Right lobe of liver (tissue), 6 donors: ENCODE measurements at regions not wholly inside any gene's neighbourhood (a gene's known extent, or its start where the extent isn't known, plus 50 kb on each side); places are given as distances from the start of the nearest gene placed in this dataset.

Experiments
- ATAC-seq, 4 donors: fragments of 200-7000 bp; cut with Tn5 transposase; one replicate each; pipeline ENCODE4 v1.9.1; 2020; ENCODE audit warnings: mild to moderate bottlenecking in 4 of 4, moderate library complexity in 4 of 4
- DNase-seq, 3 donors: peaks; one replicate each; pipeline ENCODE4 v3.0.0-alpha.2; 2020
- H3K27ac ChIP-seq, 3 donors: fragments of 200-600 bp; one replicate each; pipeline ENCODE4 v1.8.0; 2022
- H3K27me3 ChIP-seq, 2 donors: fragments of 200-600 bp; one replicate each; pipeline ENCODE4 v1.8.0; 2022
- H3K36me3 ChIP-seq, 4 donors: fragments of 200-600 bp; sonication (generic) in 1 of 4; one replicate each; pipeline versions ENCODE4 v1.5.1 to v1.8.0; 2017 to 2022; ENCODE audit warnings: control low read depth in 1 of 4
- H3K4me1 ChIP-seq, 4 donors: fragments of 200-600 bp; sonication (generic) in 1 of 4; one replicate each; pipeline versions ENCODE4 v1.5.1 to v1.8.0; 2017 to 2022; ENCODE audit warnings: control low read depth in 1 of 4
- H3K4me3 ChIP-seq, 3 donors: fragments of 200-600 bp; one replicate each; pipeline ENCODE4 v1.8.0; 2022
- H3K9me3 ChIP-seq, 4 donors: fragments of 200-600 bp; sonication (generic) in 1 of 4; one replicate each; pipeline versions ENCODE4 v1.5.1 to v1.8.0; 2017 to 2022; ENCODE audit warnings: control low read depth in 1 of 4
- POLR2A ChIP-seq: fragments of 450-650 bp; IDR thresholded peaks from one replicate; pipeline ENCODE4 v1.6.1; 2017; ENCODE audit warnings: antibody characterized with exemption, mild to moderate bottlenecking
- WGBS: methylation state at CpG from one replicate; pipeline ENCODE4 v1.1.6; 2018; ENCODE audit warnings: low coverage, low lambda C conversion rate; ENCODE audit not compliant: insufficient coverage; ENCODE audit errors: missing lambda C conversion rate; 5-methylcytosine and 5-hydroxymethylcytosine counted together
- intact Hi-C, 2 donors: fragments of 100-400 bp; cut with DNase I; formaldehyde crosslinking; loops; one replicate each; pipeline versions ENCODE4 v1.11.2 to v1.14.1; 2022
- TF ChIP-seq, protein P1 (sequence below), 4 donors: fragments of 200-600 bp in 3 of 4; fragments of 450-650 bp in 1 of 4; IDR thresholded peaks; one replicate each; pipeline versions ENCODE4 v1.5.1 to v1.8.0; 2016 to 2022; ENCODE audit warnings: antibody characterized with exemption in 4 of 4, mild to moderate bottlenecking in 2 of 4
- donor health status: DM: no; HTN: yes; CAD: no.
- donor health status: DM: no; HTN: no; CAD: no.
- donor health status: DM: no; HTN: no; CAD: no.
- donor health status: DM: no; HTN: yes; CAD: no.
- donor health status: DM: no; HTN: yes; CAD: no.

DNA sequence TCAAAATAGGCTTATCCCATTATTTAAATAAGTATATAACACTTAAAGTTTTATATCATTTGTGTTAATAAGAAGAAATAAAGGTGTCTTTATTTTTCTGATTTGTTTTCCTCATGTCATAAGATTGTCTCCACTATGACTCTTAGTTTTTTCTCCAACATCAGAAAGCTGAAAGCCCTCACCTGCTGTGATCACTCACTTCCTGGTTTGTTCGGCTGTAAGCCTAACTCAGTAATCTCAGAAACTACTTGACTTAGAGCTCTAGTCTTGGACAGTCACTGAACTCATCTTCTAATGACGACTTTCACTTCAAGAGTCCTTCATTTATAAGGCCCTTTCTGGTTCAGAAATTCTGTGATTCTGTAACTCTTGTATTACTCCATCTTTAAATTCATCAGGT is 311.0 kb downstream of the ZEB2 start:
- 85% methylated on average over 2 of the region's 2 CpGs for whole genome bisulfite sequencing
- H3K36me3 ChIP-seq = no peaks in the 10 kb centered on the region

DNA sequence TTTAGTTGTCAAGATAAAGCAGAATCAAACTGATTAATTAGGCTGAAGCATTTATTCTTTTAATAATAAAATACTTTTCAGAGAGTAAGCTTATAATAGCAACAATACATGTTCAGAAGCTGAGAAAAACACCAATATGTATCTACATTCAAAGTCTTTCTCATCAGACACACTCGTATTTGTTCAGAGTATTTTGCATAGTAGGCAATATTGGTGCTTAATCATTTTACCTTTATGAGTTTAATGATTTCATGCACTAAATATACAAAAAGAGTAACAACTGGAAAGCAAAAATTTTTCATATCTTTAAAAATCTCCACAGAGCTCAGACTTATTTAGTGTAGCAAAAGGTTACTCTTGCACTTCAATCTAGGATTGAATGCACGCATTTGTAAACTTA is 313.9 kb downstream of the ZEB2 start:
- Histone ChIP-seq H3K9me3 (no peaks in the 10 kb centered on the region), H3K36me3 (no peaks in the 10 kb centered on the region), H3K27me3 (no peaks in the 10 kb centered on the region), H3K4me1 (no peaks in the 10 kb centered on the region), H3K4me3 (no peak overlapping the region), H3K27ac (no peak overlapping the region)
- TF ChIP-seq, protein P1, sequence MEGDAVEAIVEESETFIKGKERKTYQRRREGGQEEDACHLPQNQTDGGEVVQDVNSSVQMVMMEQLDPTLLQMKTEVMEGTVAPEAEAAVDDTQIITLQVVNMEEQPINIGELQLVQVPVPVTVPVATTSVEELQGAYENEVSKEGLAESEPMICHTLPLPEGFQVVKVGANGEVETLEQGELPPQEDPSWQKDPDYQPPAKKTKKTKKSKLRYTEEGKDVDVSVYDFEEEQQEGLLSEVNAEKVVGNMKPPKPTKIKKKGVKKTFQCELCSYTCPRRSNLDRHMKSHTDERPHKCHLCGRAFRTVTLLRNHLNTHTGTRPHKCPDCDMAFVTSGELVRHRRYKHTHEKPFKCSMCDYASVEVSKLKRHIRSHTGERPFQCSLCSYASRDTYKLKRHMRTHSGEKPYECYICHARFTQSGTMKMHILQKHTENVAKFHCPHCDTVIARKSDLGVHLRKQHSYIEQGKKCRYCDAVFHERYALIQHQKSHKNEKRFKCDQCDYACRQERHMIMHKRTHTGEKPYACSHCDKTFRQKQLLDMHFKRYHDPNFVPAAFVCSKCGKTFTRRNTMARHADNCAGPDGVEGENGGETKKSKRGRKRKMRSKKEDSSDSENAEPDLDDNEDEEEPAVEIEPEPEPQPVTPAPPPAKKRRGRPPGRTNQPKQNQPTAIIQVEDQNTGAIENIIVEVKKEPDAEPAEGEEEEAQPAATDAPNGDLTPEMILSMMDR (IDR thresholded peaks at IDR 0.05) = no peak
- TF ChIP-seq POLR2A = no peak
- DNase-seq = no peak
- 95% methylated on average over 2 of the region's 2 CpGs for WGBS
- ATAC-seq = no peak
- intact Hi-C loops = no loop called here

More for the DNA sequence above, 311.0 kb downstream of the ZEB2 start:
- intact Hi-C loops = no loop called here
- Histone ChIP-seq H3K27me3 (no peaks in the 10 kb centered on the region), H3K9me3 (no peaks in the 10 kb centered on the region), H3K4me1 (no peaks in the 10 kb centered on the region), H3K4me3 (no peak overlapping the region), H3K27ac (no peak overlapping the region)
- TF ChIP-seq, protein P1 (IDR thresholded peaks at IDR 0.05) = no peak
- no peak for TF ChIP-seq POLR2A
- ATAC-seq = no peak
- no peak for DNase-seq

DNA sequence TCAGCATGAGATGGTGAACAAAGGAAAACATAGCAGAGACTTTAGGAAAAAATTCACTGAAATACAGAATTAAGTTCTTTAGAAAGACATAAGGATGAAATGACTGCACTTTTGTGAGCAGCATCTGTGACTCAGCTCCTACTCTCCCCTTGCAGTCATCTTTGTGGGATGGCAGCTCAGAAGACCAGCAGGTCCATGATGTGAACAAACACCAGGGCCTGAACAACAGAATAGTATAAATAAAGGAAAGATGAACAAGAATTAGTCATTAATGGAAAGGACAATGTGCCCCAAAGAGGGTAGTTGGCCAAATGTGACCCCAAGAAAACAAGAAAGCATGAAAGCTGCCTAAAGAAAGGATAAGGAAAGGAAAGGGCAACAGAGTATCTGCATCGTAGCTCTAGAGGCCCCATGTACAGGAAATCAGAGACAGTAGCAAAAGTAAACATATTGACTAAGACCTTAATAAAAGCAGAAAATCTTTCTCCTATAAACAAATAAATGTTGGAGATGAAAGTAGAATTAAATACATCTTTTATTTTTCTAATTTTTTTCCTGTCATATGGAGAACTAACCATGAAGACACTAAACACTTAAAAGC is 318.0 kb downstream of the ZEB2 start:
- DNase-seq = no peak
- no peaks in the 10 kb centered on the region for H3K4me1 ChIP-seq
- H3K27me3 ChIP-seq = no peaks in the 10 kb centered on the region
- H3K4me3 ChIP-seq = no peak overlapping the region
- H3K9me3 ChIP-seq = no peaks in the 10 kb centered on the region
- H3K27ac ChIP-seq = no peak overlapping the region
- ATAC-seq = no peak
- H3K36me3 ChIP-seq = no peaks in the 10 kb centered on the region
- intact Hi-C loops = no loop called here
- WGBS = 41% methylated on average over 1 of the region's 1 CpG
- TF ChIP-seq, protein P1 (IDR thresholded peaks at IDR 0.05) = no peak
- TF ChIP-seq POLR2A = no peak

DNA sequence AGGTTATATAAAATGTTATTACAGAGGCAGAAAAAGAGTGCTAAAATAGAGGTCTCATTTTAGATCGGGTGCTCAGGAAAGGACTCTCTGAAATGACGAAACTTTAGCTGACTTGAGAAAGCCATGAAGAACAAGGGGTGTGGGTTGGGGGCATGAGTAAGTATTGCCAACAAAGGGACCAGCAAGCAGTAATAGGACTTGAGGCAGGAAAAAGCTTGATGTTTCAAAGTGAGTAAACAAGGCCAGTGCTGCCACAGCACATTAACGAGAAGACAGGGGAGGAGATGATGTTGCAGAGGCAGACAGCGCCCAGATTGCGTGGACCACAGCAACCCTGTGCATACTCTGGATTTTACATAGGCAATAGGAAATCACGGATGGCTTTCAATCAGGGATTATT is 318.8 kb downstream of the ZEB2 start:
- no peak for DNase-seq
- intact Hi-C loops = no loop called here

More for the DNA sequence above, 318.8 kb downstream of the ZEB2 start:
- Histone ChIP-seq H3K36me3 (no peaks in the 10 kb centered on the region), H3K9me3 (no peaks in the 10 kb centered on the region), H3K27ac (no peak overlapping the region), H3K27me3 (no peaks in the 10 kb centered on the region), H3K4me1 (no peaks in the 10 kb centered on the region), H3K4me3 (no peak overlapping the region)
- ATAC-seq = no peak
- WGBS = 84% methylated on average over 3 of the region's 6 CpGs
- TF ChIP-seq, protein P1 (IDR thresholded peaks at IDR 0.05) = no peak
- TF ChIP-seq POLR2A = no peak
